GM10266 (cell line): ENCODE measurements at regions not wholly inside any gene's neighbourhood (a gene's known extent, or its start where the extent isn't known, plus 50 kb on each side); places are given as distances from the start of the nearest gene placed in this dataset.

ENCODE experiments used
- DNase-seq: peaks from one replicate; pipeline ENCODE4 v3.0.0; 2012; ENCODE audit errors: extremely low spot score
- CTCF ChIP-seq: IDR thresholded peaks from 2 replicates; pipeline ENCODE4 v1.5.1; 2012; ENCODE audit warnings: mild to moderate bottlenecking, low read depth; ENCODE audit not compliant: control insufficient read depth, insufficient read depth; ENCODE audit errors: missing control alignments

GRCh38 chr6:99066044-99066443 is 118.3 kb upstream of the FBXL4 start:
- no peak for DNase-seq
- TF ChIP-seq CTCF: no peak

- no peak for TF ChIP-seq CTCF
- no peak for DNase-seq
These were observed 117.1 kb upstream of the FBXL4 start for GRCh38 chr6:99064834-99065233.

GRCh38 chr6:99036672-99037071 is 88.9 kb upstream of the FBXL4 start:
- no peak for DNase-seq
- no peak for TF ChIP-seq CTCF

- no peak for DNase-seq
These were observed 84.7 kb upstream of the FBXL4 start for GRCh38 chr6:99032396-99032795.

GRCh38 chr6:99031957-99032356 is 84.2 kb upstream of the FBXL4 start:
- no peak for DNase-seq
- no peak for TF ChIP-seq CTCF

More at GRCh38 chr6:99032396-99032795, 84.7 kb upstream of the FBXL4 start:
- no peak for TF ChIP-seq CTCF

GRCh38 chr6:99030915-99031314 is 83.2 kb upstream of the FBXL4 start:
- DNase-seq: no peak
- TF ChIP-seq CTCF: no peak

GRCh38 chr6:99026135-99026534 is 78.4 kb upstream of the FBXL4 start:
- TF ChIP-seq CTCF: no peak
- DNase-seq: no peak
